ENCODE measurements at regions not wholly inside any gene's neighbourhood (a gene's known extent, or its start where the extent isn't known, plus 50 kb on each side); places are given as distances from the start of the nearest gene placed in this dataset.

DNA sequence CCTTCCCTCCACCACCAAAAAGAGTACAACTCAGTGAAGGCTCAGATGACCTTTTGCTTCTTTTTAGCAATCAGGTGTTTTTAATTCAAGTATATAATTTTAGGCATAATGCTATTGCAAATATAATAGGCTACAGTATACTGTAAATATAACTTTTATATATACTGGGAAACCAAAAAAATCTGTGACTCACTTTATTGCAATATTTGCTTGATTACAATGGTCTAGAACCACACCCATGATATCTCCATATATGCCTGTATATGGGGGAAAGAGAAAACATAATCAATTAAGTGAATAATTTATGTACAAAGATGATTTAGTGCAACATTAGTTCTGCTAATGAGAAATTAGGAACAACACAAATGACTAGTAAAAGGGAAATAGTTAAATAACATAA lies 134.3 kb downstream of the TLE3 start:
- Histone ChIP-seq H3K4me2 (ENCODE audit: insufficient read depth, low read length) (no peak overlapping the region), H3K27me3 (ENCODE audit: insufficient read depth, low read length, poor library complexity) (no peaks in the 10 kb centered on the region), H3K36me3 (ENCODE audit: insufficient read depth, low read length) (no peaks in the 10 kb centered on the region), H3K79me2 (ENCODE audit: insufficient read depth, low read length) (no peaks in the 10 kb centered on the region), H3K4me1 (ENCODE audit: insufficient read depth, low read length) (no peaks in the 10 kb centered on the region), H3K4me3 (ENCODE audit: low read depth in 1 of 2, low read length in 2 of 2) (no peak overlapping the region), H3K9me3 (ENCODE audit: insufficient read depth, low read length, severe bottlenecking) (no peaks in the 10 kb centered on the region), H4K20me1 (ENCODE audit: insufficient read depth, low read length) (no peaks in the 10 kb centered on the region; the same call in 1 of the 2 replicates), H3K9ac (ENCODE audit: low read depth, low read length) (no peak overlapping the region), H2AFZ (ENCODE audit: low read depth, low read length) (no peak overlapping the region), H3K27ac (ENCODE audit: low read length) (no peak overlapping the region)
- ATAC-seq (ENCODE audit: insufficient read depth, low read depth) (no peak), DNase-seq (no peak)
- TF ChIP-seq EZH2 (IDR thresholded peaks at IDR 0.05; ENCODE audit: borderline replicate concordance, low read depth, low read length, severe bottlenecking), result no peak
- TF ChIP-seq, protein P1, sequence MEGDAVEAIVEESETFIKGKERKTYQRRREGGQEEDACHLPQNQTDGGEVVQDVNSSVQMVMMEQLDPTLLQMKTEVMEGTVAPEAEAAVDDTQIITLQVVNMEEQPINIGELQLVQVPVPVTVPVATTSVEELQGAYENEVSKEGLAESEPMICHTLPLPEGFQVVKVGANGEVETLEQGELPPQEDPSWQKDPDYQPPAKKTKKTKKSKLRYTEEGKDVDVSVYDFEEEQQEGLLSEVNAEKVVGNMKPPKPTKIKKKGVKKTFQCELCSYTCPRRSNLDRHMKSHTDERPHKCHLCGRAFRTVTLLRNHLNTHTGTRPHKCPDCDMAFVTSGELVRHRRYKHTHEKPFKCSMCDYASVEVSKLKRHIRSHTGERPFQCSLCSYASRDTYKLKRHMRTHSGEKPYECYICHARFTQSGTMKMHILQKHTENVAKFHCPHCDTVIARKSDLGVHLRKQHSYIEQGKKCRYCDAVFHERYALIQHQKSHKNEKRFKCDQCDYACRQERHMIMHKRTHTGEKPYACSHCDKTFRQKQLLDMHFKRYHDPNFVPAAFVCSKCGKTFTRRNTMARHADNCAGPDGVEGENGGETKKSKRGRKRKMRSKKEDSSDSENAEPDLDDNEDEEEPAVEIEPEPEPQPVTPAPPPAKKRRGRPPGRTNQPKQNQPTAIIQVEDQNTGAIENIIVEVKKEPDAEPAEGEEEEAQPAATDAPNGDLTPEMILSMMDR (IDR thresholded peaks at IDR 0.05; ENCODE audit: borderline replicate concordance, extremely low read depth, low read length, poor library complexity, severe bottlenecking), result no peak

DNA sequence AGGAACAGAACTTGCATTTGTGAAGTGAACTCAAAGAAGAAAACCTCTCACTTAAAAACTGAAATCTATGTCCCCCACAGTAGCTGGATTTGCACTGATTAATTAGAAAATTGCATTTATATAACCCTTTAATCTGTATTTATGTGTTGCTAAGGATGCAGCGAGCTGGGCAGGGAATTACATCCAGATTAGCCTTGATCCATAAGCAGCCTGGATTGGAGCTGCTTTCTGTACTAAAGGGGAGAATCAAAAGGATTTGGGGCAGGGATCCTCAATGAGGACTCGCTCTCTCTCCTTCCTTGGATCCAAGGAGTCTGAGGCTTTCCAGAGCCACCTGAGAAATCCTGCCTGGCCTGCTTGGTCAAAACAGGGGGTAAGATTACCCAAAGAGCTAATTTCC lies 125.9 kb downstream of the TLE3 start:
- peaks cover 2% of the 10 kb centered on the region; the same call in 1 of the 2 replicates for H4K20me1 ChIP-seq (ENCODE audit: insufficient read depth, low read length)
- H3K79me2 ChIP-seq (ENCODE audit: insufficient read depth, low read length), result no peaks in the 10 kb centered on the region
- ATAC-seq (ENCODE audit: insufficient read depth, low read depth) (no peak), DNase-seq (no peak)
- TF ChIP-seq, protein P1 (IDR thresholded peaks at IDR 0.05; ENCODE audit: borderline replicate concordance, extremely low read depth, low read length, poor library complexity, severe bottlenecking), result no peak
- H3K27ac ChIP-seq (ENCODE audit: low read length), result no peak overlapping the region
- no peak overlapping the region for H3K9ac ChIP-seq (ENCODE audit: low read depth, low read length)
- H3K4me1 ChIP-seq (ENCODE audit: insufficient read depth, low read length), result no peaks in the 10 kb centered on the region
- no peaks in the 10 kb centered on the region for H3K9me3 ChIP-seq (ENCODE audit: insufficient read depth, low read length, severe bottlenecking)
- no peaks in the 10 kb centered on the region for H3K27me3 ChIP-seq (ENCODE audit: insufficient read depth, low read length, poor library complexity)
- H3K36me3 ChIP-seq (ENCODE audit: insufficient read depth, low read length), result no peaks in the 10 kb centered on the region
- no peak overlapping the region for H3K4me3 ChIP-seq (ENCODE audit: low read depth in 1 of 2, low read length in 2 of 2)
- no peak overlapping the region for H2AFZ ChIP-seq (ENCODE audit: low read depth, low read length)
- no peak overlapping the region for H3K4me2 ChIP-seq (ENCODE audit: insufficient read depth, low read length)

DNA sequence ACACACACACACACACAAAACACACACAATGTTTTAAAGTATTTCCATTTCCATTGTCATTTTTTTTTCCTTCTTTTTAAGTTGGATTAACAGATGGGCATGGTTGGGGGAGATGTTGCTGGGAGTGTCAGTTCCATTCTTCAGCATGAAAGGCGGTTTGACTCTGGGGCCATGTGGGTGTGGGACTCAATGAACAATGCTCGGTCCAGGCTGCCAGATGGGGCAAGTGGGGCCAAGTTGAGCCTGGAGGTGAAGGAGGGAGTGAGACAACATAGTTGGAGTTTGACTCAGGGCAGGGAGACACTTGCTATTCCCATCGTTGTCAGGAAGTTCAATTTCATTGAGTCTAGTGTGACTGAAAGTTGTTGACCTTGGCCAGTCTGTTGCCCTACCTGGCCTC lies 125.3 kb downstream of the TLE3 start:
- Histone ChIP-seq H3K36me3 (ENCODE audit: insufficient read depth, low read length) (no peaks in the 10 kb centered on the region), H3K9ac (ENCODE audit: low read depth, low read length) (no peak overlapping the region), H3K4me1 (ENCODE audit: insufficient read depth, low read length) (no peaks in the 10 kb centered on the region), H3K79me2 (ENCODE audit: insufficient read depth, low read length) (no peaks in the 10 kb centered on the region), H2AFZ (ENCODE audit: low read depth, low read length) (no peak overlapping the region), H4K20me1 (ENCODE audit: insufficient read depth, low read length) (peaks cover 2% of the 10 kb centered on the region; the same call in 1 of the 2 replicates), H3K4me3 (ENCODE audit: low read depth in 1 of 2, low read length in 2 of 2) (no peak overlapping the region), H3K9me3 (ENCODE audit: insufficient read depth, low read length, severe bottlenecking) (no peaks in the 10 kb centered on the region), H3K27ac (ENCODE audit: low read length) (no peak overlapping the region), H3K4me2 (ENCODE audit: insufficient read depth, low read length) (no peak overlapping the region), H3K27me3 (ENCODE audit: insufficient read depth, low read length, poor library complexity) (no peaks in the 10 kb centered on the region)
- TF ChIP-seq EZH2 (IDR thresholded peaks at IDR 0.05; ENCODE audit: borderline replicate concordance, low read depth, low read length, severe bottlenecking), result no peak
- TF ChIP-seq, protein P1 (IDR thresholded peaks at IDR 0.05; ENCODE audit: borderline replicate concordance, extremely low read depth, low read length, poor library complexity, severe bottlenecking), result no peak
- DNase-seq (no peak), ATAC-seq (ENCODE audit: insufficient read depth, low read depth) (no peak)
